ENCODE measurements at regions not wholly inside any gene's neighbourhood (a gene's known extent, or its start where the extent isn't known, plus 50 kb on each side); places are given as distances from the start of the nearest gene placed in this dataset.

DNA sequence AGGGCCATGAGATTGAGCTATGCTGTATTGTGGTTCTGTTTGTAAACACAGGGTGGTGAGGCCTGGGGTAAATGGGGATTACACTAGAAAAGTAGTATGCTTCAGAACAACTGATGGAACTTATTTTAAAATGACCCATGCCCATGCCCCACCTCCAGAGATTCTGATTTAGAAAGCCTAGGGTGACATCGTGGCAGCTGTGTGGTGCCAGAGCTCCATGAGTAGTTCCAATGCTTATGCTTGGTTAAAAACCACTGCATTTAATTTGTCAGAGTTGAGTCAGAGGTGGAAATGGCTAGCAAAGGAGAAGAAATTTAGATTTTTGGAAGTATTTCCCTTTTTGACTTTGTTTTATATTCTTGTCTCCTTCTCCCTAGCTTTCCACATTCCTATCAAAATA is 63.4 kb upstream of the PDE5A start:
- Histone ChIP-seq H3K79me2 (ENCODE audit: insufficient read depth, low read length) (no peaks in the 10 kb centered on the region), H3K4me1 (ENCODE audit: insufficient read depth, low read length) (no peaks in the 10 kb centered on the region), H3K27ac (ENCODE audit: extremely low read length, insufficient read depth, low read length) (no peak overlapping the region), H3K9me3 (ENCODE audit: low read length) (0 out of 2 replicates have a peak, but pooled peaks cover 11% of the 10 kb centered on the region), H3K4me3 (replicated peaks in 1 of 3; ENCODE audit: insufficient read depth in 1 of 3, low read depth in 2 of 3, low read length in 3 of 3) (no peak overlapping the region), H4K20me1 (ENCODE audit: insufficient read depth, low read length) (no peaks in the 10 kb centered on the region), H3K9ac (ENCODE audit: insufficient read depth, low read depth, low read length) (no peak overlapping the region), H3K36me3 (replicated peaks in 1 of 2; ENCODE audit: control insufficient read depth in 1 of 2, insufficient read depth in 2 of 2, low read length in 2 of 2) (no peaks in the 10 kb centered on the region), H3K4me2 (ENCODE audit: low read depth, low read length) (no peak overlapping the region), H2AFZ (ENCODE audit: low read length) (no peak overlapping the region), H3K27me3 (ENCODE audit: control insufficient read depth in 1 of 2, insufficient read depth in 2 of 2, low read length in 2 of 2) (no peaks in the 10 kb centered on the region)
- CTCF ChIA-PET (ENCODE audit: low intra/inter-chr PET ratio, low total read pairs), result no interaction called here
- ATAC-seq (no peak), FAIRE-seq (no peak), DNase-seq (ENCODE audit: low spot score) (no peak)
- POLR2A ChIA-PET, result no interaction called here
- BruUV-seq (replicated peaks), result no TSS peak
- WGBS (ENCODE audit: low lambda C conversion rate), result 41% methylated on average over 1 of the region's 1 CpG
- TF ChIP-seq FOXP1 (IDR thresholded peaks at IDR 0.05), result no peak
- no peak for TF ChIP-seq FOXP1 (CRISPR knock-in tag; IDR thresholded peaks at IDR 0.05)
- TF ChIP-seq, protein P1, sequence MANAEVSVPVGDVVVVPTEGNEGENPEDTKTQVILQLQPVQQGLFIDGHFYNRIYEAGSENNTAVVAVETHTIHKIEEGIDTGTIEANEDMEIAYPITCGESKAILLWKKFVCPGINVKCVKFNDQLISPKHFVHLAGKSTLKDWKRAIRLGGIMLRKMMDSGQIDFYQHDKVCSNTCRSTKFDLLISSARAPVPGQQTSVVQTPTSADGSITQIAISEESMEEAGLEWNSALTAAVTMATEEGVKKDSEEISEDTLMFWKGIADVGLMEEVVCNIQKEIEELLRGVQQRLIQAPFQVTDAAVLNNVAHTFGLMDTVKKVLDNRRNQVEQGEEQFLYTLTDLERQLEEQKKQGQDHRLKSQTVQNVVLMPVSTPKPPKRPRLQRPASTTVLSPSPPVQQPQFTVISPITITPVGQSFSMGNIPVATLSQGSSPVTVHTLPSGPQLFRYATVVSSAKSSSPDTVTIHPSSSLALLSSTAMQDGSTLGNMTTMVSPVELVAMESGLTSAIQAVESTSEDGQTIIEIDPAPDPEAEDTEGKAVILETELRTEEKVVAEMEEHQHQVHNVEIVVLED (CRISPR knock-in tag; IDR thresholded peaks at IDR 0.05; ENCODE audit: borderline replicate concordance), result no peak
- TF ChIP-seq NKX3-1 (CRISPR knock-in tag; IDR thresholded peaks at IDR 0.05), result no peak
- intact Hi-C loops (cut with micrococcal nuclease; ENCODE audit: unreplicated experiment) (no loop called here), in situ Hi-C loops (cut with HindIII; ENCODE audit: extremely low pct_ligation_motif_present, low pct_unique_long_range_greater_than_20kb) (no loop called here)

DNA sequence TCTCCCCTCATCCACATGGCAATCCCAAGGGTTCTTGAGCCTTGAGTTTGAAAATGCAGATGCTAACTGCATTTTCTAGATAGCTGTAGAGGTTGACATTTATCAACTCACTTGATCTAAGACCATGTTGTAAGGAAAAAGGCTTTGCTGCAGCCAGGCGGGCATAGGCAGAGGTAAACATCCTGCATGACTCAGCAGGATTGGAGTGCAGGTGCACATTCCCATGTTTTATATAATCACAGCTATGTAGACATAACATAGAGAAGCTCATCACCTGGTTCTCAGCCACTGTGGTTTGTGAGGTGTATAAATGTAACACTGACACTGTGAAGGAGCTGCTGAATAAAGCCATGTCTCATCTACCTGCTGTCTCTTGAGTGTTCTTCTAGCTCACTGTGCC is 62.3 kb upstream of the PDE5A start:
- H3K27ac ChIP-seq (ENCODE audit: extremely low read length, insufficient read depth, low read length), result no peak overlapping the region
- H4K20me1 ChIP-seq (ENCODE audit: insufficient read depth, low read length), result no peaks in the 10 kb centered on the region
- no peaks in the 10 kb centered on the region for H3K4me1 ChIP-seq (ENCODE audit: insufficient read depth, low read length)
- no peaks in the 10 kb centered on the region for H3K27me3 ChIP-seq (ENCODE audit: control insufficient read depth in 1 of 2, insufficient read depth in 2 of 2, low read length in 2 of 2)
- ChIA-PET POLR2A (no interaction called here), CTCF (ENCODE audit: low intra/inter-chr PET ratio, low total read pairs) (no interaction called here)
- ATAC-seq, result no peak
- no peak overlapping the region for H3K9ac ChIP-seq (ENCODE audit: insufficient read depth, low read depth, low read length)
- intact Hi-C loops (cut with micrococcal nuclease; ENCODE audit: unreplicated experiment) (no loop called here), in situ Hi-C loops (cut with HindIII; ENCODE audit: extremely low pct_ligation_motif_present, low pct_unique_long_range_greater_than_20kb) (no loop called here)
- no peak for FAIRE-seq
- no peaks in the 10 kb centered on the region for H3K79me2 ChIP-seq (ENCODE audit: insufficient read depth, low read length)
- H3K4me3 ChIP-seq (replicated peaks in 1 of 3; ENCODE audit: insufficient read depth in 1 of 3, low read depth in 2 of 3, low read length in 3 of 3), result no peak overlapping the region
- DNase-seq (ENCODE audit: low spot score), result peak; percentile 15
- H3K36me3 ChIP-seq (replicated peaks in 1 of 2; ENCODE audit: control insufficient read depth in 1 of 2, insufficient read depth in 2 of 2, low read length in 2 of 2), result no peaks in the 10 kb centered on the region
- BruUV-seq (replicated peaks), result no TSS peak
- no peak overlapping the region for H2AFZ ChIP-seq (ENCODE audit: low read length)
- 0% methylated on average over 1 of the region's 1 CpG for WGBS (ENCODE audit: low lambda C conversion rate)
- 0 out of 2 replicates have a peak, but pooled peaks cover 11% of the 10 kb centered on the region for H3K9me3 ChIP-seq (ENCODE audit: low read length)
- H3K4me2 ChIP-seq (ENCODE audit: low read depth, low read length), result no peak overlapping the region
- TF ChIP-seq SIX4 (CRISPR knock-in tag; IDR thresholded peaks at IDR 0.05) (no peak), TARDBP (CRISPR knock-in tag; IDR thresholded peaks at IDR 0.05) (no peak), FOSL2 (CRISPR knock-in tag; IDR thresholded peaks at IDR 0.05) (peak; percentile 76), ATAD3A (CRISPR knock-in tag; IDR thresholded peaks at IDR 0.05) (no peak), HNRNPUL1 (IDR thresholded peaks at IDR 0.05; ENCODE audit: low read depth, low read length) (no peak), MAFK (conservative IDR thresholded peaks at IDR 0.05 in 1 of 2, IDR thresholded peaks at IDR 0.05 in 1 of 2; ENCODE audit: low read length in 2 of 2) (peak; percentile 49; a peak in 3 of 4 replicates), ZSCAN25 (CRISPR knock-in tag; IDR thresholded peaks at IDR 0.05) (no peak), ZFP37 (CRISPR knock-in tag; IDR thresholded peaks at IDR 0.05; ENCODE audit: borderline replicate concordance) (no peak), ZNF367 (CRISPR knock-in tag; IDR thresholded peaks at IDR 0.05; ENCODE audit: borderline replicate concordance) (no peak)
- TF ChIP-seq, protein P2, sequence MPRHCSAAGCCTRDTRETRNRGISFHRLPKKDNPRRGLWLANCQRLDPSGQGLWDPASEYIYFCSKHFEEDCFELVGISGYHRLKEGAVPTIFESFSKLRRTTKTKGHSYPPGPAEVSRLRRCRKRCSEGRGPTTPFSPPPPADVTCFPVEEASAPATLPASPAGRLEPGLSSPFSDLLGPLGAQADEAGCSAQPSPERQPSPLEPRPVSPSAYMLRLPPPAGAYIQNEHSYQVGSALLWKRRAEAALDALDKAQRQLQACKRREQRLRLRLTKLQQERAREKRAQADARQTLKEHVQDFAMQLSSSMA (CRISPR knock-in tag; IDR thresholded peaks at IDR 0.05), result no peak
- TF ChIP-seq, protein P3, sequence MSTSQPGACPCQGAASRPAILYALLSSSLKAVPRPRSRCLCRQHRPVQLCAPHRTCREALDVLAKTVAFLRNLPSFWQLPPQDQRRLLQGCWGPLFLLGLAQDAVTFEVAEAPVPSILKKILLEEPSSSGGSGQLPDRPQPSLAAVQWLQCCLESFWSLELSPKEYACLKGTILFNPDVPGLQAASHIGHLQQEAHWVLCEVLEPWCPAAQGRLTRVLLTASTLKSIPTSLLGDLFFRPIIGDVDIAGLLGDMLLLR (CRISPR knock-in tag; IDR thresholded peaks at IDR 0.05), result no peak
- TF ChIP-seq, protein P4, sequence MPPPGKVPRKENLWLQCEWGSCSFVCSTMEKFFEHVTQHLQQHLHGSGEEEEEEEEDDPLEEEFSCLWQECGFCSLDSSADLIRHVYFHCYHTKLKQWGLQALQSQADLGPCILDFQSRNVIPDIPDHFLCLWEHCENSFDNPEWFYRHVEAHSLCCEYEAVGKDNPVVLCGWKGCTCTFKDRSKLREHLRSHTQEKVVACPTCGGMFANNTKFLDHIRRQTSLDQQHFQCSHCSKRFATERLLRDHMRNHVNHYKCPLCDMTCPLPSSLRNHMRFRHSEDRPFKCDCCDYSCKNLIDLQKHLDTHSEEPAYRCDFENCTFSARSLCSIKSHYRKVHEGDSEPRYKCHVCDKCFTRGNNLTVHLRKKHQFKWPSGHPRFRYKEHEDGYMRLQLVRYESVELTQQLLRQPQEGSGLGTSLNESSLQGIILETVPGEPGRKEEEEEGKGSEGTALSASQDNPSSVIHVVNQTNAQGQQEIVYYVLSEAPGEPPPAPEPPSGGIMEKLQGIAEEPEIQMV (CRISPR knock-in tag; IDR thresholded peaks at IDR 0.05; ENCODE audit: low read depth), result no peak
